OCI-LY1 (cell line): ENCODE measurements at regions not wholly inside any gene's neighbourhood (a gene's known extent, or its start where the extent isn't known, plus 50 kb on each side); places are given as distances from the start of the nearest gene placed in this dataset.
A peak's percentile ranks its signal among the peaks of the same experiment; 100 is the strongest.

Experiments
- H2AFZ ChIP-seq: fragments of 200-600 bp; sonication (generic), shearing (Covaris generic); 2 replicates; pipeline ENCODE4 v1.6.0; 2014; ENCODE audit warnings: antibody characterized with exemption, mild to moderate bottlenecking, low read length
- H3F3A ChIP-seq: fragments of 200-600 bp; sonication (generic), shearing (Covaris generic); 2 replicates; pipeline ENCODE4 v1.6.0; 2014; ENCODE audit warnings: mild to moderate bottlenecking, antibody characterized with exemption, low read length, moderate library complexity; ENCODE audit not compliant: insufficient read depth
- H3K27ac ChIP-seq: fragments of 200-600 bp; sonication (generic); 2 replicates; pipeline ENCODE4 v1.5.1; 2014; ENCODE audit warnings: low read length, mixed run types, mild to moderate bottlenecking, low read depth; ENCODE audit not compliant: poor library complexity, severe bottlenecking
- H3K27me3 ChIP-seq: fragments of 200-600 bp; sonication (generic); 2 replicates; pipeline ENCODE4 v1.6.0; 2014; ENCODE audit warnings: antibody characterized with exemption, mild to moderate bottlenecking, low read length, moderate library complexity; ENCODE audit not compliant: insufficient read depth
- H3K36me3 ChIP-seq: fragments of 200-600 bp; sonication (generic); 2 replicates; pipeline ENCODE4 v1.6.1; 2014; ENCODE audit warnings: mild to moderate bottlenecking, antibody characterized with exemption, low read length, moderate library complexity, mixed read lengths; ENCODE audit not compliant: insufficient read depth
- H3K4me1 ChIP-seq: fragments of 200-600 bp; sonication (generic); 2 replicates; pipeline ENCODE4 v1.5.1; 2014; ENCODE audit warnings: mild to moderate bottlenecking, low read length, moderate library complexity; ENCODE audit not compliant: insufficient read depth, severe bottlenecking
- H3K4me2 ChIP-seq: fragments of 200-600 bp; sonication (generic), shearing (Covaris generic); 2 replicates; pipeline ENCODE4 v1.6.1; 2014; ENCODE audit warnings: low read length
- H3K4me3 ChIP-seq: fragments of 200-600 bp; sonication (generic); 2 replicates; pipeline ENCODE4 v1.5.1; 2014; ENCODE audit warnings: low read length, low read depth, mild to moderate bottlenecking, mixed read lengths; ENCODE audit not compliant: poor library complexity, severe bottlenecking
- H3K79me2 ChIP-seq: fragments of 200-600 bp; shearing (Covaris generic); 2 replicates; pipeline ENCODE4 v1.6.1; 2016; ENCODE audit warnings: mixed run types, low read length, mixed read lengths; ENCODE audit not compliant: insufficient read depth
- H3K9ac ChIP-seq: fragments of 200-600 bp; sonication (generic), shearing (Covaris generic); 2 replicates; pipeline ENCODE4 v1.6.1; 2014; ENCODE audit warnings: mild to moderate bottlenecking, low read length, mixed read lengths
- H3K9me2 ChIP-seq: fragments of 200-600 bp; sonication (generic), shearing (Covaris generic); 2 replicates; pipeline ENCODE4 v1.6.1; 2014; ENCODE audit warnings: low read depth, mild to moderate bottlenecking, low read length, mixed read lengths
- H3K9me3 ChIP-seq: fragments of 200-600 bp; shearing (Covaris generic); 2 replicates; pipeline ENCODE4 v1.6.1; 2014; ENCODE audit warnings: low read length, mixed read lengths
- H4K20me1 ChIP-seq: fragments of 200-600 bp; sonication (generic), shearing (Covaris generic); 2 replicates; pipeline ENCODE4 v1.6.0; 2016; ENCODE audit warnings: mild to moderate bottlenecking, low read length; ENCODE audit not compliant: insufficient read depth
- CTCF ChIP-seq: fragments of 200-600 bp; sonication (generic), shearing (Covaris generic); IDR thresholded peaks from 2 replicates; pipeline ENCODE4 v1.5.1; 2017; ENCODE audit warnings: mild to moderate bottlenecking, antibody characterized with exemption, low read length, moderate library complexity, mixed read lengths
- EZH2 ChIP-seq: fragments of 200-600 bp; sonication (generic), shearing (Covaris generic); IDR thresholded peaks from 2 replicates; pipeline ENCODE4 v1.8.0; 2017; ENCODE audit warnings: borderline replicate concordance, mixed run types, mild to moderate bottlenecking, antibody characterized with exemption, low read length, moderate library complexity, mixed read lengths

- H3K79me2 ChIP-seq, result no peaks in the 10 kb centered on the region
- no peak overlapping the region for H3K27ac ChIP-seq
- TF ChIP-seq EZH2 (no peak), CTCF (no peak)
- H3K4me2 ChIP-seq, result no peak overlapping the region
- no peak overlapping the region for H2AFZ ChIP-seq
- H3K4me3 ChIP-seq, result no peak overlapping the region
- no peaks in the 10 kb centered on the region for H3K27me3 ChIP-seq
- H3K9me3 ChIP-seq, result peaks cover 7% of the 10 kb centered on the region; the same call in 1 of the 2 replicates
- no peaks in the 10 kb centered on the region for H3K9me2 ChIP-seq
- H4K20me1 ChIP-seq, result no peaks in the 10 kb centered on the region
- H3K9ac ChIP-seq, result no peak overlapping the region
- no peaks in the 10 kb centered on the region for H3F3A ChIP-seq
- H3K4me1 ChIP-seq, result no peaks in the 10 kb centered on the region
- H3K36me3 ChIP-seq, result no peaks in the 10 kb centered on the region
These were observed 375.9 kb downstream of the GALC start for GRCh38 chr14:87617079-87617478.

GRCh38 chr14:87615822-87616679 is 376.9 kb downstream of the GALC start:
- H3K9me2 ChIP-seq, result no peaks in the 10 kb centered on the region
- H3K9me3 ChIP-seq, result peaks cover 2% of the 10 kb centered on the region; the same call in 1 of the 2 replicates
- H3K4me2 ChIP-seq, result no peak overlapping the region
- H3K4me3 ChIP-seq, result no peak overlapping the region
- no peaks in the 10 kb centered on the region for H3K36me3 ChIP-seq
- no peak overlapping the region for H2AFZ ChIP-seq
- H3K27me3 ChIP-seq, result no peaks in the 10 kb centered on the region
- no peak overlapping the region for H3K9ac ChIP-seq
- TF ChIP-seq EZH2 (no peak), CTCF (peak; percentile 79)
- H3K79me2 ChIP-seq, result no peaks in the 10 kb centered on the region
- H4K20me1 ChIP-seq, result no peaks in the 10 kb centered on the region
- H3F3A ChIP-seq, result no peaks in the 10 kb centered on the region
- H3K27ac ChIP-seq, result no peak overlapping the region
- H3K4me1 ChIP-seq, result no peaks in the 10 kb centered on the region

- H3F3A ChIP-seq, result no peaks in the 10 kb centered on the region
- no peak overlapping the region for H3K27ac ChIP-seq
- no peak overlapping the region for H3K4me3 ChIP-seq
- H2AFZ ChIP-seq, result no peak overlapping the region
- no peak overlapping the region for H3K4me2 ChIP-seq
- no peaks in the 10 kb centered on the region for H4K20me1 ChIP-seq
- no peaks in the 10 kb centered on the region for H3K9me3 ChIP-seq
- no peaks in the 10 kb centered on the region for H3K36me3 ChIP-seq
- no peaks in the 10 kb centered on the region for H3K79me2 ChIP-seq
- TF ChIP-seq CTCF (no peak), EZH2 (no peak)
- no peaks in the 10 kb centered on the region for H3K4me1 ChIP-seq
- H3K27me3 ChIP-seq, result no peaks in the 10 kb centered on the region
- H3K9ac ChIP-seq, result no peak overlapping the region
- no peaks in the 10 kb centered on the region for H3K9me2 ChIP-seq
These were observed 377.9 kb downstream of the GALC start for GRCh38 chr14:87615047-87615446.
